Adrenal gland (tissue), 9 donors: ENCODE measurements at regions not wholly inside any gene's neighbourhood (a gene's known extent, or its start where the extent isn't known, plus 50 kb on each side); places are given as distances from the start of the nearest gene placed in this dataset.

ENCODE experiments used
- DNase-seq, 7 donors: peaks; one replicate each; pipeline ENCODE4 v3.0.0-alpha.2; 2019 to 2020
- H3K27ac ChIP-seq, 5 donors: fragments of 200-600 bp; sonication (generic) in 4 of 5; 1 replicate in 3 of 5; 2 replicates in 2 of 5; pipeline versions ENCODE4 v1.5.1 to v1.8.0; 2016 to 2020; ENCODE audit warnings: mild to moderate bottlenecking in 1 of 5
- H3K27me3 ChIP-seq: fragments of 200-600 bp; 2 replicates; pipeline ENCODE4 v1.8.0; 2021
- H3K36me3 ChIP-seq, 2 donors: fragments of 200-600 bp; replicated peaks in 1 of 2; 1 replicate in 1 of 2; 2 replicates in 1 of 2; pipeline versions ENCODE4 v1.5.1 to v1.8.0; 2018 to 2022
- H3K4me1 ChIP-seq, 2 donors: fragments of 200-600 bp; replicated peaks in 1 of 2; 1 replicate in 1 of 2; 2 replicates in 1 of 2; pipeline versions ENCODE4 v1.5.1 to v1.8.0; 2018 to 2021
- H3K4me3 ChIP-seq, 4 donors: fragments of 200-600 bp; sonication (generic) in 3 of 4; one replicate each; pipeline ENCODE4 v1.5.1; 2016 to 2018
- H3K9me3 ChIP-seq, 3 donors: fragments of 200-600 bp; sonication (generic) in 1 of 3; replicated peaks in 1 of 3; 1 replicate in 2 of 3; 2 replicates in 1 of 3; pipeline versions ENCODE4 v1.5.1 to v1.8.0; 2016 to 2021
- CTCF ChIP-seq, 6 experiments: fragments of 450-650 bp in 4 of 6; fragments of 200-600 bp in 2 of 6; sonication (generic) in 1 of 6; IDR thresholded peaks; 1 replicate in 5 of 6; 2 replicates in 1 of 6; pipeline versions ENCODE4 v1.5.1 to v1.8.0; 2016 to 2021; ENCODE audit warnings: antibody characterized with exemption in 6 of 6, mild to moderate bottlenecking in 2 of 6, moderate library complexity in 1 of 6
- POLR2A ChIP-seq, 2 donors: fragments of 450-650 bp; IDR thresholded peaks; one replicate each; pipeline ENCODE4 v1.6.1; 2017; ENCODE audit warnings: antibody characterized with exemption in 2 of 2, mild to moderate bottlenecking in 2 of 2, moderate library complexity in 1 of 2
- WGBS, 4 donors: extraction: QIAGEN DNeasy Blood & Tissue Kit in 2 of 4; methylation state at CpG; one replicate each; pipeline versions ENCODE4 v1.1.5 to v1.1.7; 2013 to 2017; 5-methylcytosine and 5-hydroxymethylcytosine counted together
- intact Hi-C, 2 donors: fragments of 100-400 bp; cut with DNase I; formaldehyde crosslinking; loops; one replicate each; pipeline versions ENCODE4 v1.14.1 to v1.15.0; 2022 to 2023
- donor health status: healthy with polysubstance abuse.
- donor health status: Bipolar disorder and iron deficiency.
- donor health status: DM: yes; HTN: yes; CAD: no.
- donor health status: DM: no; HTN: no; CAD: no.
- donor health status: DM: no; HTN: no; CAD: no.

GRCh38 chr1:69410457-69410850 is 157.3 kb upstream of the LRRC7 start:
- Histone ChIP-seq H3K36me3 (no peaks in the 10 kb centered on the region), H3K27ac (no peak overlapping the region), H3K4me3 (no peak overlapping the region), H3K27me3 (no peaks in the 10 kb centered on the region), H3K4me1 (no peaks in the 10 kb centered on the region), H3K9me3 (no peaks in the 10 kb centered on the region)
- intact Hi-C loops: no loop called here
- no peak for DNase-seq
- 67 to 80% (median 75%) methylated on average over 1 to 3 of the region's 3 CpGs for WGBS, 4 donors
- TF ChIP-seq POLR2A (IDR thresholded peaks at IDR 0.05): no peak
- TF ChIP-seq CTCF (IDR thresholded peaks at IDR 0.05): no peak

- intact Hi-C loops: no loop called here
- H3K27ac ChIP-seq: no peak overlapping the region
- 46 to 67% (median 63%) methylated on average over 1 to 2 of the region's 2 CpGs for WGBS, 4 donors
- no peaks in the 10 kb centered on the region for H3K4me1 ChIP-seq
- no peaks in the 10 kb centered on the region for H3K27me3 ChIP-seq
- DNase-seq: no peak
- H3K36me3 ChIP-seq: no peaks in the 10 kb centered on the region
- TF ChIP-seq POLR2A (IDR thresholded peaks at IDR 0.05): no peak
- TF ChIP-seq CTCF (IDR thresholded peaks at IDR 0.05): no peak
- H3K9me3 ChIP-seq: no peaks in the 10 kb centered on the region
- H3K4me3 ChIP-seq: no peak overlapping the region
Measured at GRCh38 chr1:69410893-69411292, 156.8 kb upstream of the LRRC7 start.

GRCh38 chr1:69411617-69412016 is 156.1 kb upstream of the LRRC7 start:
- intact Hi-C loops: no loop called here

DNA sequence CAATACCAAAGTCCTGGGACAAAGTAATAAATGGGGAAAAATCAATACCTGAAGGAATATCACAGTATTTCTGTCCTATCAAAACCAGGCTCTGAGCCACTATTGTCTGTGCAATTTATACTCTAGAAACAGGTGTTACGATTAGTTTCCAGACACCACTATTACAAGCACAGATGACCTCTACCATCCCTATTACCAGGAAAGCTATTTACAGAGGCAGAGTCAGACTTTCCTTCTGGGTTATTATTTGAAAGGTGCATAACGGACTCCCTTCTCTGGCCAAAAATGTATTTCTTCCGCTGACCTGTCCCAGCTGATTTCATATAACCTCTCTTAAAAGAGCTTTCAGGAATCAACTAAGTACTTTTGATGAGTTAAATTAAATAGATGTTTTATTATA is 154.6 kb upstream of the LRRC7 start:
- no peak overlapping the region for H3K4me3 ChIP-seq
- H3K27ac ChIP-seq: no peak overlapping the region
- TF ChIP-seq CTCF (IDR thresholded peaks at IDR 0.05) (no peak), POLR2A (IDR thresholded peaks at IDR 0.05) (no peak)
- no peaks in the 10 kb centered on the region for H3K9me3 ChIP-seq
- WGBS, 4 donors: 59 to 74% (median 66%) methylated on average over 3 of the region's 3 CpGs
- H3K4me1 ChIP-seq: no peaks in the 10 kb centered on the region
- H3K27me3 ChIP-seq: no peaks in the 10 kb centered on the region
- intact Hi-C loops: no loop called here
- DNase-seq: no peak
- H3K36me3 ChIP-seq: no peaks in the 10 kb centered on the region

More at GRCh38 chr1:69411617-69412016, 156.1 kb upstream of the LRRC7 start:
- H3K4me1 ChIP-seq: no peaks in the 10 kb centered on the region
- no peak for TF ChIP-seq POLR2A (IDR thresholded peaks at IDR 0.05)
- no peak for TF ChIP-seq CTCF (IDR thresholded peaks at IDR 0.05)
- no peaks in the 10 kb centered on the region for H3K9me3 ChIP-seq
- no peaks in the 10 kb centered on the region for H3K36me3 ChIP-seq
- no peak overlapping the region for H3K27ac ChIP-seq
- H3K27me3 ChIP-seq: no peaks in the 10 kb centered on the region
- no peak overlapping the region for H3K4me3 ChIP-seq
- DNase-seq: no peak
